ENCODE measurements at regions not wholly inside any gene's neighbourhood (a gene's known extent, or its start where the extent isn't known, plus 50 kb on each side); places are given as distances from the start of the nearest gene placed in this dataset.

- no peak for DNase-seq
These were observed 329.8 kb downstream of the ATP23 start for GRCh38 chr12:58270966-58271705.

GRCh38 chr12:58272461-58272860 is 331.1 kb downstream of the ATP23 start:
- no peak for DNase-seq

GRCh38 chr12:58277231-58277630 is 335.9 kb downstream of the ATP23 start:
- DNase-seq, result no peak

- DNase-seq, result no peak
These were observed 342.2 kb downstream of the ATP23 start for GRCh38 chr12:58283553-58283952.

- DNase-seq, result no peak
These were observed 344.2 kb downstream of the ATP23 start for GRCh38 chr12:58285551-58285950.

GRCh38 chr12:58286353-58286752 is 345.0 kb downstream of the ATP23 start:
- no peak for DNase-seq

- DNase-seq, result no peak
These were observed 346.8 kb downstream of the ATP23 start for GRCh38 chr12:58288190-58288589.

GRCh38 chr12:58291106-58291505 is 349.7 kb downstream of the ATP23 start:
- no peak for DNase-seq

- no peak for DNase-seq
These were observed 352.1 kb downstream of the ATP23 start for GRCh38 chr12:58293308-58293982.

- DNase-seq, result no peak
These were observed 353.9 kb downstream of the ATP23 start for GRCh38 chr12:58295268-58295667.

- no peak for DNase-seq
These were observed 355.5 kb downstream of the ATP23 start for GRCh38 chr12:58296863-58297262.

GRCh38 chr12:58298803-58299202 is 357.4 kb downstream of the ATP23 start:
- no peak for DNase-seq

- no peak for DNase-seq
These were observed 358.0 kb downstream of the ATP23 start for GRCh38 chr12:58299371-58299770.

GRCh38 chr12:58301038-58301729 is 359.8 kb downstream of the ATP23 start:
- DNase-seq, result no peak

- no peak for DNase-seq
These were observed 360.4 kb downstream of the ATP23 start for GRCh38 chr12:58301730-58302122.

- DNase-seq, result no peak
These were observed 361.2 kb downstream of the ATP23 start for GRCh38 chr12:58302487-58303011.

- DNase-seq, result no peak
These were observed 365.1 kb downstream of the ATP23 start for GRCh38 chr12:58306266-58307000.

GRCh38 chr12:58309806-58310205 is 368.4 kb downstream of the ATP23 start:
- no peak for DNase-seq

- no peak for DNase-seq
These were observed 369.0 kb downstream of the ATP23 start for GRCh38 chr12:58310368-58310767.

GRCh38 chr12:58310809-58311622 is 369.6 kb downstream of the ATP23 start:
- DNase-seq, result peak; percentile 5

- DNase-seq, result no peak
These were observed 371.9 kb downstream of the ATP23 start for GRCh38 chr12:58313091-58313855.

Measured in suppressor macrophage treated with lipopolysaccharide for 4 hours (primary cell).